HG03457 (cell line): ENCODE measurements at regions not wholly inside any gene's neighbourhood (a gene's known extent, or its start where the extent isn't known, plus 50 kb on each side); places are given as distances from the start of the nearest gene placed in this dataset.
A peak's percentile ranks its signal among the peaks of the same experiment; 100 is the strongest.

Experiments used
- ATAC-seq: cut with Tn5 transposase; IDR thresholded peaks from one replicate; pipeline ENCODE4 v1.9.1; 2021; ENCODE audit warnings: moderate number of reproducible peaks; ENCODE audit not compliant: unreplicated experiment

DNA sequence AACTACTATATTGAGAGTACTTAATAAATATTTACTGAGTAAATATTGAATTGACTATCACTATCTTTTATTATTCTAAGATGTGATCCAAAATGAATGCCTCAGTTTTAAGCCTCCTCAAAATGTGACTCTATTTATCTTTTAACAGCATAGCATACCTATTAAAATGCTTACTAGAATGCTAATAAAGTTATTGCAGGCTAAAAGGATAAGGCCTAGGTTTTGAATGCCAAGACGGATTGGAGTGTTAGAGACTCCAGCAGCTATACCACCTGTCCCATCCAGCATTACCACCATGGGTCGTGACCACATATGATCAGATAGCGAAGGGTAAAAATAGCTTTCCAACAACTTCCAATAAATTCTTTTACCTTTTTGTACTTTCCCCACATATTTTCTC, 64.7 kb upstream of the MYRIP start:
- no peak for ATAC-seq

DNA sequence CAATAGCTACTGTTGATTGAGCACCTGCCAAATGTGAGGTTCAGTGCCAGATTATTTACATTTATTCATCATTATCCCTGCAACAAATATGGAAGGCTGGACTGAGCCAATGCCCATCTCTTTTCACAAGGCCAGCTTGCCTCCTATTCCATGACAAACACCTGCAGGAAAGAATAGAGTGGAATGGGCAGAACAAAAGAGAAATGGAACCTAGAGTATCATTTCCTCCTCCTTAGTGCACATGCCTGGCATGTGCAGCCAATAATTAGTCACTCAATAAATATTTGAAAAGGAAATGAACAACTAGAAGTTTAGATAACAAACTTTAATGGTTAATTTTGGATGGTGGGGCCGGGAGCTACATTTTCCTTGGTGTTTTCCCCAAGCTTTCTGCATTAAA, 61.4 kb upstream of the MYRIP start:
- no peak for ATAC-seq

GRCh38 chr3:39748763-39749162, 60.6 kb upstream of the MYRIP start:
- ATAC-seq = no peak

DNA sequence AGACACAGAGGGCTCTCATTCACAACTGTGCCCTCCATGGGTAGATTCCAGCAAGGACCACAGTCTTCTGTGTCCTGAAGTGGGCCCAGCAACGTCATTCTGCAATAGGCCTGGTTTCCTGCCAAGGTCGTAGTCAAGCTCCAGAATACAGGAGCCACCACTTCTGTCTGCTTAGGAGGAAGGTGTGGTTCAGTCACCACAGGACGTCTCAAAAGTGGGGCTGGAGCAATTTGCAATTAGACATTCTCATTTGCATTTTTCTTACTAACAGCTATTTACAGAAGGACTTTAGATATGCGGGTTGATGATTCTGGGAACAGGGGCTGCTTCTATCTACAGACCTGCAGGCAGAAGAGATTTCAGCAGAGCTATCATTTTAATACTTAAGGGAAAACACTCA, 58.7 kb upstream of the MYRIP start:
- ATAC-seq = peak; percentile 36

- no peak for ATAC-seq
Observed at GRCh38 chr3:39751286-39751685, 58.1 kb upstream of the MYRIP start.

GRCh38 chr3:39752019-39752637, 57.3 kb upstream of the MYRIP start:
- ATAC-seq = no peak

- no peak for ATAC-seq
Observed at GRCh38 chr3:39752751-39753150, 56.7 kb upstream of the MYRIP start.

DNA sequence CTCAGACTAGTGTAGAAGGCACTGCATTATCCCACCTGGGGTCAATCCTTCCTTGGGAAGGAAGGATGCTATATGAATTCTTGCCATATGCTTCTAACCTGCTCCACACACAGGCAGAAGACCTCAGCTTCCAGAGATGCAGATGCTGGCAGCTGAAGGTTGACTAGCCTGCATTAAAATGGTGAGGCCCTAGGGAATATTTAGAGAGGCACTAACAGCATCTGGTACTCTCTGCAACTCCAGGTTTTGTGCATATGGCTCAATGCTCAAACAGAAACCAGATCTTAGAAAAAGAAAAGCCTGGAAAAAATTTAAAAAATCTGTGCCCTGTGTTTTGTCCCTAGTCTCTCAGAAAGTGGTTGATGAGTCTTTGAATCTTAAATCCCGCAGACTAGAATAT, 56.0 kb upstream of the MYRIP start:
- no peak for ATAC-seq

DNA sequence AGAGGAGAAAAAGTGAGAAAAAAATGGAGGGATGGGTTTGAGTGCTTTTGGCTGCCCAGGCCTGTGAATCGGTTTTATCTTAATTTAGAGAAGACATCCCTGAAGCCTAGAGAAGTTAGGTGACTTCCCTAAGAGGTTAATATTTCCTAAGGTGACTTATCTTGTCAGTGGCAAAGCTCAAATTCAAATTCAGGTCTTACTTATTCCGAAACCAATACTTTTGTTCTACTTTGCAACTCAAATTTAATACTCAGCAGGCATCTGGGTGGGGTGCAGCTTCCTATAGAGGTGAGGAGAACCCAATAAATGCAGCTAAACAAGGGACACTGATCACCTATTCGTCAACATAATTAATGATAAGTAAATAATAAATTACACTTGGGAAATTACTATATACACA, 54.9 kb upstream of the MYRIP start:
- ATAC-seq = peak; percentile 62

DNA sequence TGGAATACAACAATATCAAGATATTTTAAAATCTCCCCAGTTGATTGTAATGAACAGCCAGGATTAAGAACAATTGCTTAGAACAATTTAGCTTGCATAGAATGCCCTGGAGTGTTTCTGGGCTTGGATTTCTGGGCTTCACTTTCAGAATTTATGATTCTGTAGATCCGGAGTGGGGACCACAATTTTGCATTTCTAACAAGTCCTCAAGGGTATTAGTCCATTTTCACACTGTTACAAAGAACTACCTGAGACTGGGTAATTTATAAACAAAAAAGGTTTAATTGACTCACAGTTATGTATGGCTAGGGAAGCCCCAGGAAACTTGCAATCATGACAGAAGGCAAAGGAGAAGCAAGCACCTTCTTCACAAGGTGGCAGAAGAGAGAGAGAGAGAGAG, 54.3 kb upstream of the MYRIP start:
- ATAC-seq = no peak

GRCh38 chr3:39757307-39757706, 52.1 kb upstream of the MYRIP start:
- ATAC-seq = no peak
